IMR-90 (cell line): ENCODE measurements at regions not wholly inside any gene's neighbourhood (a gene's known extent, or its start where the extent isn't known, plus 50 kb on each side); places are given as distances from the start of the nearest gene placed in this dataset.

Experiments
- ATAC-seq: fragments of 200-7000 bp; cut with Tn5 transposase; 2 replicates; pipeline ENCODE4 v1.9.1; 2020; ENCODE audit warnings: low read depth, mild to moderate bottlenecking, moderate library complexity
- BruUV-seq: library from RNA; stranded (reverse); fragments of 400-500 nt; replicated peaks from 2 replicates; lab custom pipeline; 2021; lab: Mats Ljungman, UMichigan
- CTCF ChIA-PET: fragments of 300-600 bp; formaldehyde crosslinking; extraction: SDS; loops from one replicate; lab custom pipeline; 2021; ENCODE audit warnings: antibody characterized with exemption; lab: Yijun Ruan, JAX
- POLR2A ChIA-PET: fragments of 300-600 bp; sonication (Branson Sonifier 250); formaldehyde crosslinking; loops from one replicate; lab custom pipeline; 2022; ENCODE audit warnings: antibody characterized with exemption; ENCODE audit not compliant: unreplicated experiment; lab: Charles Lee
- DNase-seq: peaks from one replicate; pipeline ENCODE4 v3.0.0; 2013
- H2AFZ ChIP-seq: replicated peaks from 2 replicates; pipeline ENCODE3; 2013; ENCODE audit warnings: low read length, mild to moderate bottlenecking; ENCODE audit not compliant: poor library complexity
- H2AK5ac ChIP-seq: 2 replicates; pipeline ENCODE4 v1.6.1; 2013; ENCODE audit warnings: low read depth, low read length, inconsistent platforms
- H2AK9ac ChIP-seq: replicated peaks from 2 replicates; pipeline ENCODE3; 2013; ENCODE audit warnings: mild to moderate bottlenecking, low read depth, low read length, moderate library complexity; ENCODE audit not compliant: poor library complexity
- H2BK120ac ChIP-seq: 2 replicates; pipeline ENCODE4 v1.6.1; 2013; ENCODE audit warnings: low read depth, low read length, inconsistent platforms
- H2BK15ac ChIP-seq: 3 replicates; pipeline ENCODE4 v1.6.1; 2013; ENCODE audit warnings: low read depth, low read length, inconsistent platforms
- H2BK20ac ChIP-seq: 2 replicates; pipeline ENCODE4 v1.6.1; 2013; ENCODE audit warnings: low read depth, mild to moderate bottlenecking, inconsistent platforms, low read length, moderate library complexity
- H2BK5ac ChIP-seq: 2 replicates; pipeline ENCODE4 v1.6.1; 2013; ENCODE audit warnings: mild to moderate bottlenecking, low read depth, low read length, inconsistent platforms; ENCODE audit not compliant: poor library complexity, severe bottlenecking
- H3K14ac ChIP-seq: replicated peaks from 2 replicates; pipeline ENCODE4 v1.6.1; 2013; ENCODE audit warnings: low read depth, low read length, inconsistent platforms
- H3K18ac ChIP-seq: 2 replicates; pipeline ENCODE4 v1.6.1; 2013; ENCODE audit warnings: low read depth, low read length, control low read depth
- H3K23ac ChIP-seq: 2 replicates; pipeline ENCODE4 v1.6.1; 2013; ENCODE audit warnings: low read depth, low read length, inconsistent platforms
- H3K27ac ChIP-seq: 2 replicates; pipeline ENCODE4 v1.5.1; 2013; ENCODE audit warnings: mild to moderate bottlenecking, control low read depth, low read length; ENCODE audit not compliant: insufficient read depth
- H3K27me3 ChIP-seq: 2 replicates; pipeline ENCODE4 v1.6.1; 2013; ENCODE audit warnings: low read length; ENCODE audit not compliant: control insufficient read depth, insufficient read depth
- H3K36me3 ChIP-seq: 2 replicates; pipeline ENCODE4 v1.6.1; 2013; ENCODE audit warnings: low read length, mixed read lengths; ENCODE audit not compliant: control insufficient read depth, insufficient read depth
- H3K4ac ChIP-seq: 2 replicates; pipeline ENCODE4 v1.6.1; 2013; ENCODE audit warnings: low read depth, low read length, inconsistent platforms
- H3K4me1 ChIP-seq: 2 replicates; pipeline ENCODE4 v1.6.1; 2013; ENCODE audit warnings: low read length, mixed read lengths; ENCODE audit not compliant: control insufficient read depth, insufficient read depth
- H3K4me2 ChIP-seq: 2 replicates; pipeline ENCODE4 v1.6.1; 2013; ENCODE audit warnings: low read depth, mild to moderate bottlenecking, control low read depth, low read length, moderate library complexity
- H3K4me3 ChIP-seq: 2 replicates; pipeline ENCODE4 v1.5.1; 2013; ENCODE audit warnings: low read depth, mild to moderate bottlenecking, control low read depth, low read length, moderate library complexity; ENCODE audit not compliant: insufficient read depth
- H3K56ac ChIP-seq: 2 replicates; pipeline ENCODE4 v1.6.1; 2013; ENCODE audit warnings: low read length, inconsistent platforms; ENCODE audit not compliant: insufficient read depth; ENCODE audit errors: extremely low read depth
- H3K79me1 ChIP-seq, 2 experiments: 2 replicates each; pipeline ENCODE4 v1.6.1; 2013; ENCODE audit warnings: low read length in 2 of 2, inconsistent platforms in 1 of 2, low read depth in 1 of 2
- H3K9ac ChIP-seq: 2 replicates; pipeline ENCODE4 v1.6.1; 2013; ENCODE audit warnings: low read depth, low read length, control low read depth
- H3K9me1 ChIP-seq: 2 replicates; pipeline ENCODE4 v1.6.1; 2013; ENCODE audit warnings: low read length, inconsistent platforms; ENCODE audit not compliant: insufficient read depth
- H3K9me3 ChIP-seq: 2 replicates; pipeline ENCODE4 v1.6.1; 2013; ENCODE audit warnings: low read length; ENCODE audit not compliant: control insufficient read depth, insufficient read depth
- H4K20me1 ChIP-seq: 2 replicates; pipeline ENCODE4 v1.6.1; 2013; ENCODE audit warnings: low read length, inconsistent platforms; ENCODE audit not compliant: insufficient read depth
- H4K5ac ChIP-seq: 2 replicates; pipeline ENCODE4 v1.6.1; 2013; ENCODE audit warnings: mild to moderate bottlenecking, low read depth, low read length, control low read depth
- H4K8ac ChIP-seq, 2 experiments: 2 replicates each; pipeline ENCODE4 v1.6.1; 2013; ENCODE audit warnings: low read depth in 2 of 2, low read length in 2 of 2, control low read depth in 1 of 2, inconsistent platforms in 1 of 2
- H4K91ac ChIP-seq: 2 replicates; pipeline ENCODE4 v1.6.1; 2013; ENCODE audit warnings: low read depth, low read length, inconsistent platforms; ENCODE audit not compliant: insufficient read depth
- BHLHE40 ChIP-seq: fragments of 150-350 bp; IDR thresholded peaks from 2 replicates; pipeline ENCODE4 v1.6.1; 2016; ENCODE audit warnings: mild to moderate bottlenecking, low read depth, low read length
- CEBPB ChIP-seq: IDR thresholded peaks from 2 replicates; pipeline ENCODE4 v1.6.1; 2012; ENCODE audit warnings: low read depth, low read length, improper control_type of control experiment
- CTCF ChIP-seq: conservative IDR thresholded peaks from 2 replicates; pipeline ENCODE4 v1.5.1; 2012; ENCODE audit warnings: mild to moderate bottlenecking, low read depth, low read length, improper control_type of control experiment
- ELK1 ChIP-seq: fragments of 150-350 bp; IDR thresholded peaks from 2 replicates; pipeline ENCODE4 v1.6.1; 2016; ENCODE audit warnings: low read depth, mild to moderate bottlenecking, low read length, moderate library complexity, borderline replicate concordance
- FOS ChIP-seq: fragments of 150-350 bp; IDR thresholded peaks from 2 replicates; pipeline ENCODE4 v1.6.1; 2016; ENCODE audit warnings: low read depth, low read length
- MAFK ChIP-seq: IDR thresholded peaks from 2 replicates; pipeline ENCODE4 v1.6.1; 2012; ENCODE audit warnings: low read depth, low read length, improper control_type of control experiment
- MAZ ChIP-seq: IDR thresholded peaks from 2 replicates; pipeline ENCODE4 v1.6.1; 2012; ENCODE audit warnings: low read depth, mild to moderate bottlenecking, low read length, improper control_type of control experiment, moderate library complexity, borderline replicate concordance
- MXI1 ChIP-seq: IDR thresholded peaks from 2 replicates; pipeline ENCODE4 v1.6.1; 2012; ENCODE audit warnings: low read depth, mild to moderate bottlenecking, low read length, moderate library complexity, borderline replicate concordance
- NFE2L2 ChIP-seq: fragments of 150-350 bp; IDR thresholded peaks from 2 replicates; pipeline ENCODE4 v1.6.1; 2016; ENCODE audit warnings: low read depth, mild to moderate bottlenecking, low read length
- RAD21 ChIP-seq: IDR thresholded peaks from 2 replicates; pipeline ENCODE4 v1.6.1; 2012; ENCODE audit warnings: low read length, improper control_type of control experiment
- RFX5 ChIP-seq: IDR thresholded peaks from 2 replicates; pipeline ENCODE4 v1.8.0; 2012; ENCODE audit warnings: low read depth, mild to moderate bottlenecking, low read length, moderate library complexity
- USF2 ChIP-seq: fragments of 150-350 bp; IDR thresholded peaks from 2 replicates; pipeline ENCODE4 v1.6.1; 2017; ENCODE audit warnings: mild to moderate bottlenecking, antibody characterized with exemption, low read length, low read depth
- WGBS, 2 experiments: methylation state at CpG; one replicate each; pipeline versions ENCODE4 v1.1.5 to v1.1.7; 2013; ENCODE audit warnings: missing lambda C conversion rate in 2 of 2; ENCODE audit not compliant: insufficient read length in 1 of 2; ENCODE audit errors: extremely low coverage in 2 of 2; 5-methylcytosine and 5-hydroxymethylcytosine counted together
- dilution Hi-C: fragments of 300-500 bp; cut with HindIII; formaldehyde crosslinking; loops from one replicate; pipeline ENCODE4 v1.14.3; 2018; ENCODE audit warnings: low sequenced_read_pairs; ENCODE audit not compliant: unreplicated experiment
- in situ Hi-C: fragments of 300-500 bp; cut with MboI; formaldehyde crosslinking; loops from 3 replicates; pipeline ENCODE4 v1.14.3; 2019; ENCODE audit warnings: low sequenced_read_pairs, inconsistent platforms, mixed read lengths
- intact Hi-C: fragments of 100-400 bp; cut with micrococcal nuclease; formaldehyde crosslinking; loops from 2 replicates; pipeline ENCODE4 v1.10.0; 2022

GRCh38 chr20:48090784-48091183 lies 305.5 kb upstream of the SULF2 start:
- Histone ChIP-seq H3K27ac (no peak overlapping the region), H3K9me3 (0 out of 2 replicates have a peak, but pooled peaks cover 2% of the 10 kb centered on the region), H3K9ac (no peak overlapping the region), H3K56ac (no peak overlapping the region), H3K27me3 (no peaks in the 10 kb centered on the region), H2AK9ac (no peak overlapping the region), H3K4me1 (no peaks in the 10 kb centered on the region), H3K14ac (no peak overlapping the region), H3K9me1 (no peaks in the 10 kb centered on the region), H2AFZ (no peak overlapping the region), H3K4me3 (no peak overlapping the region), H4K91ac (no peak overlapping the region), H3K79me1 (no peaks in the 10 kb centered on the region), H2BK15ac (no peak overlapping the region), H4K8ac (no peak overlapping the region), H3K36me3 (no peaks in the 10 kb centered on the region), H4K5ac (no peak overlapping the region), H3K4ac (no peak overlapping the region), H2BK120ac (no peak overlapping the region), H4K20me1 (no peaks in the 10 kb centered on the region), H3K23ac (no peak overlapping the region), H2BK20ac (no peak overlapping the region), H3K4me2 (no peak overlapping the region), H2AK5ac (no peak overlapping the region), H3K18ac (no peak overlapping the region), H2BK5ac (no peak overlapping the region)
- intact Hi-C loops (no loop called here), dilution Hi-C loops (no loop called here), in situ Hi-C loops (no loop called here)
- DNase-seq (no peak), ATAC-seq (no peak)
- no CpG with 5 or more reads among the region's 7 CpGs for WGBS, 2 experiments
- ChIA-PET CTCF (no interaction called here), POLR2A (no interaction called here)
- no TSS peak for BruUV-seq
- TF ChIP-seq RAD21 (no peak), MAFK (no peak), CEBPB (no peak), USF2 (no peak), NFE2L2 (no peak), RFX5 (no peak), ELK1 (no peak), MAZ (no peak), MXI1 (no peak), CTCF (no peak), FOS (no peak), BHLHE40 (no peak)
